ENCODE measurements at regions not wholly inside any gene's neighbourhood (a gene's known extent, or its start where the extent isn't known, plus 50 kb on each side); places are given as distances from the start of the nearest gene placed in this dataset.
"Not testable (repeated sequence)": the region's sequence is repeated elsewhere in the genome, so short reads cannot be mapped to it uniquely, and the experiment has no call there.

DNA sequence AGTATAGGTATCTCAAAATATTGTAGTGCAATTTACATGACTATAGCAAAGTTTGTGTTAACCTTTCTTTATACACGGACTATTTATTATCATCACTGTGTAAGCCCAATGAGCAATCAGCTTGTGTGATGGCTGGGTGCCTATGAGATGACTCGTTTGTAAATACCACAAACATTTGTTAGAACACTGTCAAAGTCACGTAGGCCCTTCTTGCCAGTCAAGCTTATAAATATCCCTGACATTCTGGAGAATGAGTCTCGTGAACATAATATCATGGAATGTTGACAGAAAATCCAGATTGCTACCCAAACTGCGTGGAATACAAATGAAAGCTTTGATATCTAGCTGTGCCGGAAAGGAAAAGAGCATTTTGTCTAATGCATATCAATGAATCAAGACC lies 648.3 kb upstream of the MDGA2 start:
- no peak for TF ChIP-seq CTCF (IDR thresholded peaks at IDR 0.05; ENCODE audit: low read depth, low read length, missing control alignments)
- no peak for DNase-seq (ENCODE audit: extremely low read depth, low read depth)

DNA sequence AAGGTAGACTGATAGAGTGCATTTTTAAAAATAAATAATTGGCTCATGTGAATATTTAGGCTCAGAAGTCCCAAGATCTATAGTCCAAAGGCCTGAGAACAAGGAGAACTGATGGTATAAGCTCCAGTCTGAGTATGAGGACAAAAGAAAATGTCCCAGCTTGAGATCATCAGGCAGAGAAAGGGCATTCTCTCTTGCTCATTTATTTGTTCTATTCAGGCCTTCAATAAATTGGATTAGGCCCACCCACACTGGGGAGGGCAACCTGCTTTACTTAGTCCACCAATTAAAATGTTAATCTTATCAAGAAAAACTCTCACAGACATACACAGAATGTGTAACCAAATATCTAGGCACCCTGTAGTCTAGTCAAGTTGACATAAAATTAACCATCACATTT lies 644.4 kb upstream of the MDGA2 start:
- H3K4me3 ChIP-seq (replicated peaks; ENCODE audit: low read depth, low read length), result no peak overlapping the region
- no peak for DNase-seq (ENCODE audit: extremely low read depth, low read depth)
- no peak for TF ChIP-seq CTCF (IDR thresholded peaks at IDR 0.05; ENCODE audit: low read depth, low read length, missing control alignments)

More for the DNA sequence above, 648.3 kb upstream of the MDGA2 start:
- H3K4me3 ChIP-seq (replicated peaks; ENCODE audit: low read depth, low read length), result no peak overlapping the region

GRCh38 chr14:48304729-48305128 lies 629.3 kb upstream of the MDGA2 start:
- H3K4me3 ChIP-seq (replicated peaks; ENCODE audit: low read depth, low read length), result no peak overlapping the region
- no peak for TF ChIP-seq CTCF (IDR thresholded peaks at IDR 0.05; ENCODE audit: low read depth, low read length, missing control alignments)
- DNase-seq (ENCODE audit: extremely low read depth, low read depth), result no peak

DNA sequence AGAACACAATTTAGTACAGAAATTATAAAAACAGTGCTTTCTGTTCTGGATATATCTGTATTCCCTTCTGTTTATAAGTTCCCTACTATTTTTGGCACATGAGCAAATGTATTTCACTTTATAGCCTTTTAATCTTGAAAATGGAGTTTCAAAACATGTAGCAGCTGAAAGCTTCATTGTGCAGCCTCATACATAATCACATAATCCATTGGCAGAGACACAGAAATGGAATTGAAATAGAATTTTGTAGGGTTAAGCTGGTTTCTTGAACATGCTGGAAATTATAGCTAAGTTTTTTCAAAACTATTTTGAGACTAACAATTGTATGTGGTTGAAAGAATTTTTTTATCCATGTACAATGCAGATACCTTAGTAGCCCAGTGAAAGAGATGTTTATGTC lies 614.3 kb upstream of the MDGA2 start:
- H3K4me3 ChIP-seq (replicated peaks; ENCODE audit: low read depth, low read length), result no peak overlapping the region
- no peak for TF ChIP-seq CTCF (IDR thresholded peaks at IDR 0.05; ENCODE audit: low read depth, low read length, missing control alignments)
- DNase-seq (ENCODE audit: extremely low read depth, low read depth), result no peak

DNA sequence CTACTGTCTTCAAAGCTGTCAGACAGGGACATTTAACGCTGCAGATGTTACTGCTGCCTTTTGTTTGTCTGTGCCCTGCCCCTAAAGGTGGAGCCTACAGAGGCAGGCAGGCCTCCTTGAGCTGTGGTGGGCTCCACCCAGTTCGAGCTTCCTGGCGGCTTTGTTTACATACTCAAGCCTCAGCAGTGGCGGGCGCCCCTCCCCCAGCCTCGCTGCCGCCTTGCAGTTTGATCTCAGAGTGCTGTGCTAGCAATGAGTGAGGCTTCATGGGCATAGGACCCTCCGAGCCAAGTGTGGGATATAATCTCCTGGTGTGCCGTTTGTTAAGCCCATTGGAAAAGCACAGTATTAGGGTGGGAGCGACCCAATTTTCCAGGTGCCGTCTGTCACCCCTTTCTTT lies 609.8 kb upstream of the MDGA2 start:
- not testable (repeated sequence) for DNase-seq (ENCODE audit: extremely low read depth, low read depth); H3K4me3 ChIP-seq (replicated peaks; ENCODE audit: low read depth, low read length)

- TF ChIP-seq CTCF (IDR thresholded peaks at IDR 0.05; ENCODE audit: low read depth, low read length, missing control alignments), result no peak
- no peak overlapping the region for H3K4me3 ChIP-seq (replicated peaks; ENCODE audit: low read depth, low read length)
- DNase-seq (ENCODE audit: extremely low read depth, low read depth), result no peak
Measured at GRCh38 chr14:48275301-48275700, 599.9 kb upstream of the MDGA2 start.

GRCh38 chr14:48274826-48275225 lies 599.4 kb upstream of the MDGA2 start:
- no peak for DNase-seq (ENCODE audit: extremely low read depth, low read depth)
- H3K4me3 ChIP-seq (replicated peaks; ENCODE audit: low read depth, low read length), result no peak overlapping the region
- no peak for TF ChIP-seq CTCF (IDR thresholded peaks at IDR 0.05; ENCODE audit: low read depth, low read length, missing control alignments)

DNA sequence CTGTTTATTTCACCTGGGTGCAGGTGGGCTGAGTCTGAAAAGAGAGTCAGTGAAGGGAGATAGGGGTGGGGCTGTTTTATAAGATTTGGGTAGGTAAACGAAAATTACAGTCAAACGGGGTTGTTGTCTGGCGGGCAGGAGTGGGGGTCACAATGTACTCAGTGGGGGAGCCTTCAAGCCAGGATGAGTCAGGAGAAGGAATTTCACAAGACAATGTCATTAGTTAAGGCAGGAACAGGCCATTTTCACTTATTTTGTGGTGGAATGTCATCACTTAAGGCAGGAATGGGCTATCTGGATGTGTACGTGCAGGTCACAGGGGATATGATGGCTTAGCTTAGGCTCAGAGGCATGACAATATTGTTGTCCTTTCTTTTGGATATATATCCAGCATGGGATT lies 592.5 kb upstream of the MDGA2 start:
- DNase-seq (ENCODE audit: extremely low read depth, low read depth); H3K4me3 ChIP-seq (replicated peaks; ENCODE audit: low read depth, low read length): not testable (repeated sequence)

- DNase-seq (ENCODE audit: extremely low read depth, low read depth); H3K4me3 ChIP-seq (replicated peaks; ENCODE audit: low read depth, low read length): not testable (repeated sequence)
Measured at GRCh38 chr14:48266201-48266600, 590.8 kb upstream of the MDGA2 start.
